HUDEP-2 (cell line): ENCODE measurements at regions not wholly inside any gene's neighbourhood (a gene's known extent, or its start where the extent isn't known, plus 50 kb on each side); places are given as distances from the start of the nearest gene placed in this dataset.

Experiments
- DNase-seq, 76 experiments: peaks; one replicate each; lab custom pipeline; 2025; ENCODE audit not compliant: unreplicated experiment in 76 of 76; lab: John Stamatoyannopoulos, UW

DNA sequence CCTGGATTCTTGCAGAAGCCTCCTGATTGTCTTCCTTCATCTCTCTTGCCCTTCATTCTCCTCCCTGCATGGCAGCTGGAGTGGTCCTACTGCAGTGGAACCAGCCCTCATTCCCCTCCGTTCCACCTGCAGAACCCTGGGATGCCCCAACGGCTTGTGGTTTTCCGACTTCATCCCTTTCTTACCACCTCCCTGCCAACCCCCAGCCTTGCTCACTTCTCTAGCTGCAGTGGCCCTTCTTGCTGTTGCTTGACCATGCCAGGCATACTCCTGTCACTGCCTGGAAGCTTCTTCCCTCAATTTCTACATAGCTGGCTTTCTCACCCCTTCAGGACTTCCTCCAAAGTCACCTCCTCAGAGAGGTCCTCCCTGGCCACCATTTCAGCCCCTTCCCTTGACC, 123.3 kb downstream of the BEGAIN start:
- DNase-seq, result no peak

DNA sequence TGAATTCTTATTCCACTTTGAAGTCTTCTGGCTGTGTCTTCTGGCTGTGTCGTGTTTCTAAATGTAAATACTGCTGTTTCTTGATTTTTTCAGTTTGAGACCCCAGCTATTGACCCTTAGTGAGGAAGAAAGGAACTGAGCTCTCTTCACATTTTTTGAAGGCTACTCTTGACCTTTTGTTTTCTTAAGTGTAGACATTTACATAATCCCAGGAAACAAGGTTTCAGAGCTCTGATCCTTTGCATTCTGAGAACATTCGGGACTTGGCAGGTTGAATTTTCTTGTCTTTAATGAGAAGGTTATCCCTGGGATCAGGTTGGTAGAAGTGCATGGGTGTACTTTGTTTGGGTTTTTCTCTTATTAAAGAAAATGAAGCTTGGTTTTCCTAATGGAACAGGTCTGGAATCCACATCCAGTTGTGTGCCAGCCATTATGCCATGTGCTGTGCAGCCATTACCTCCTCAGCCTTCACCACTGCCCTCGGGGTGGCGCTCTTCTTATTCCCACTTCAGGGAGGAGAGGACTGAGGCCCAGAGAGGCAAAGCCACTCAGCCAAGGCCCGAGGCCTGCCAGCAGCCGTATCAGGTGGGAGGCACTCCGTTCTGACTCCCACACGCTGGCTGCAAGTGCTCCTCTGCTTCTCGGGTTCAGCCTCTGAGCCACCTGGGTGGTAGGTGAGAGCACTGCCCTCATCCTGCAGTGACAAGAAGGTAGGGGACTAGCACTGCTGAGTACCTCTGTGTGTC, 120.9 kb downstream of the BEGAIN start:
- DNase-seq, result no peak

DNA sequence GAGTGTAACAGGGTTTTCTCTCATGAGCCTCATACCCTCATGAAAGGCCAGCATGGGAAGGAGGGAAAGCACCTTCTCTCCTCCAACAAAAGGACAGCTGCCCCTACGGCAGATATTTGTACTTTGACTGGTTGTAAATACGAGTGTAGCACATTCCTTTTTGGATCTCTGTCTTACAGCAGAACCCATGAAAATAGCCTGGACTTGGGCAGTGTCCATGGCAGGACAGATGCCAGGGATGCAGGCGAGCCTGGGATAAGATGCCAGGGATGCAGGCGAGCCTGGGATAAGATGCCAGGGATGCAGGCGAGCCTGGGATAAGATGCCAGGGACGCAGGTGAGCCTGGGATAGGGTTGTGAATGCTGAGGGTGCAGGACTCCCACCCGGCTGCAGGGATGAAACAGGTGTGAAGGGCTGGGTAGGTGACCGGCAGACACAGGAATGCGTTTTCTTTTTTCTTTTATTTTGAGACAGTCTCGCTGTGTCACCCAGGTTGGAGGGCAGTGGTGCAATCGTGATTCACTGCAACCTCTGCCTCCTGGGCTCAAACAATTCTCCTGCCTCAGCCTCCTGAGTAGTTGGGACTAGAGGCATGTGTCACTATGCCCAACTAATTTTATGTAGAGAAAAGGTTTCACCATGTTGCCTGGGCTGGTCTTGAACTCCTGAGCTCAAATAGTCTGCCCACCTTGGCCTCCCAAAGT, 120.0 kb downstream of the BEGAIN start:
- DNase-seq, result no peak

DNA sequence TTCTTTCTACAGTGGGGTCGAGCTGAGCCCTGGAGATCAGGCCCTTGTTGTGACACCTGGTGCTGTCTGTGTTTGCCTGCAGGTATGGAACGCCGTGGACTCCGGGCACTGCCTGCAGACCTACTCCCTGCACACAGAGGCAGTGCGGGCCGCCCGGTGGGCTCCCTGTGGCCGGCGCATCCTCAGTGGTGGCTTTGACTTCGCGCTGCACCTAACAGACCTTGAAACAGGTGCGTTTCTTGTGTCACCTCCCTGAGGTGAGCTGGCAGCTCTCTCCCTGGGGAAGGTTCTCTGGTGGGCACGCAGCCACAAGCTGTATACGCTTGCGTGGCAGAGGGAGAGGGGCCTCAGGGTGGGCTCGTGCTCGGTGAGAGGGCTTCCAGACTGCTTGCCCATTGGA, 119.3 kb downstream of the BEGAIN start:
- DNase-seq, result no peak

DNA sequence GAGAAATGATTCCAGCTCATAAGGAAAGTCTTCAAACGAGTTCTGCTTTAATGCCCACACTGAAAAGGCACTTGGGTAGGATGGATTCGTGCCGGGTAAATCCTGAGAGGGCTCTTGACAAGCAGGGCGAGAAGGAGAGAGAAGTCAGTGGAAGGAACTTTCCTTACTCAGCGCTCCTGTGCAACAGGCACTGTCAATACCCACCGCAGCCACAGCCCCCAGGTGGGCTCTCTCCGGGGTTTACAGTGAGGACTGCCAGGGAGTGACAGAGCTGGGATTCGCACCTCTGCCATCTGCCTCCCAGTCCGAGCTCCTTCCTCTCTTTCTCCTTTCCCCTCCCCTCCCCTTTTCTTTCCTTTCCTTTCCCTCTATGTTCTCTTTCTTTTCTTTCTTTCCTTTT, 118.7 kb downstream of the BEGAIN start:
- no peak for DNase-seq

DNA sequence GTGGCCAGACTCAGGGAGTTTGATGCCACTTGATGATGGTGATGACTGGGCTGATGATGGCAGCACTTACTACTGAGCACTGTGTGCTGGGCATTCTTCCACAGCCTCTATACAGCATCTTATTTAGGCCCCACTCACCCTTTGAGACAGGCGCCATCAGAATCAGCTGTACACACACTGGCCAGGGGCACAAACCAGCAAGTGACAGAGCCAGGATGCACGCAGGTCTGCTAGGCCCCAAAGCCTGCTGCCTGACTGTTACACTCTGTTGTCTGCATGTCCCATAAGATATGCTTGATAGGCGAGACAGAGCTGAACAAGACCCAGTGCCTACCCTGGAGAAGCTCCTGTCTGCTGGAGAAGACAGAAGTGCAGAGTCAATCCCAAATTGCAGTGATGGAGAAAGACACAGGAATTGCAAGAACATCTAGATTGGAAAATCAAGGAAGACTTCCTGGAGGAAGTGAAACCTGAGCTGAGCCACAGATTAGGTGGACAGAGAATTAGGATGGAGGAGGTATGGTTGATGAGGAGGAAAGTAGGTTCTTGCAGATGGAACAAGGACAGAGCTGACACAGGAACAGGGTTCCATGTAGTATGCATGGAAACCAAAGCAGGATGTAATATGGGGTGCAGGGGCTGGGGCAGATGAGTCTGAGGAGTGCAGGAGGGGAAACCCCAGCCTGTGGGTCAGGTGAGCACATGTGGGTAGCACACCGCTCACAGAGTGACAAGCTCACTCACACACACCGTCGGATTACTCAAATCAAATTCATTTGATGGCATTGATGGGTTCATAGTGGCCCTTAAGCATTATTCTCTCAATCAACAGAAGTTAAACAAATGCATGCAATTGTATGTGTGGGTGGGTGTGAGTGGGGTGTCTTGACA, 117.3 kb downstream of the BEGAIN start:
- DNase-seq, result no peak

DNA sequence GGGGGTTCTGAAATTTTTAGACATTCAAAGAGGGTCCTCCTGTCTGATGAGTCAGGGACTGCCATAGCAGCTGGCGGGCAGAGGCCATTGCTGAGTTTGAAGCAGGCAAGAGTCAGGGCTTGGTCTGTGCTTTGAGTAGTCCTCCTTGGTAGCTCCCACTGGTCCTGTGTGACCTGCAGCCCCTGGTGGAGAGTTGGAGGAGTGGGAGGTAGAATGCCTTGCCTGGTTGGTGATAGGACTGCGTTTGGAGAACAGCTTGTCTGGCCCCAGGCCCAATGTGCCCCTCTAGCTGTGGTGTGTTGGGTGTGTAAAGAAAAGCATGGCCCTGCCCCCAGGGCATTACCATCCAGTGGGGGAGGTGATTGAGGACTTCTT, 116.7 kb downstream of the BEGAIN start:
- no peak for DNase-seq

DNA sequence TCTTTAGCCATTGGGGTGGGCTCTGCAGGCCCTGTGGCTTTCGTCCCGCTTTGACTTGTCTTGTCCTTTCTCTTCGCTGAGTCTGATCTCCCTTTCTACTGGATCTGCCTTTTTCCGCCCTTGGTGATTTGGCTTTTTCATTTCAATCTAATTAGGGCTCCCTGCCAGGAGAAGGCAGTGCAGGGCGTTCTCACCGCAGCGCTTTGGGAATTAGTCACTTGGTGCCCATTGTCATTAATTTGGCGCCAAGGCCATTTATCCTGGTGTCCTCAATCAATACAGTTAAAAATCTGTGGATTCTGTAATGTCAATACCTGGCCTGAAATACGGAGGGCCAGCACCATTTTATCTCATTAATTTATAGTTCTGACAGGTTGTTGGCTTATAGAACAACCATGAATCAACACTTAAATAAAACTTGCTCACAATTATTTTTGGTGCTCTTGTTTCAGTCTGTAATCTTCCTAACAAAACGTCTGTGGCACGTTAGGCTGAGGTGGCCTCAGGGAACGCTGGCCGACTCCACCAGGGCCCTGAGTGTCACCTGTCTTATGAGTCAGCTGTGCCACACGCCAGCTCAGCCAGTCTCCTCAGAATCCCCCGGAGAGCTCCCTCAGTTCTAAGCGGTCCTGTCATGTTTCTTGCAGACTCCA, 115.7 kb downstream of the BEGAIN start:
- DNase-seq, result no peak

DNA sequence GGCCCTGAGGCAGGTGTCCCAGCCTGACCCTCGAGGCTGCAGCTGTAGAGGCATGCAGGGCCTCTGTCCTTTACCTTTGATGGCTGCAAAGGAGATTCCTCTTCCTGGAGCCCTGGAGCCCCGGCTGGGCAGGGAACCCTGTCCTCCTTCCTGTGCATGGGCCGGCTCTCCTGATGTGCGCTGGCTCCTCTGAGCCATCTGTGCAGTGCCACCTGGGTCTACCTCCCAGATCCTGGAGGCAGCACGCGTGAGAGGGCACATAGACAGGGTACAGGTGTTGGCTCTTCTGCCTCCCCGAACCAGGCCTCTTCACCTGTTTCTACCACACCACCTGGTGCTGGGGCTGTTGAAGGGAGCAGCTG, 115.1 kb downstream of the BEGAIN start:
- DNase-seq, result no peak

DNA sequence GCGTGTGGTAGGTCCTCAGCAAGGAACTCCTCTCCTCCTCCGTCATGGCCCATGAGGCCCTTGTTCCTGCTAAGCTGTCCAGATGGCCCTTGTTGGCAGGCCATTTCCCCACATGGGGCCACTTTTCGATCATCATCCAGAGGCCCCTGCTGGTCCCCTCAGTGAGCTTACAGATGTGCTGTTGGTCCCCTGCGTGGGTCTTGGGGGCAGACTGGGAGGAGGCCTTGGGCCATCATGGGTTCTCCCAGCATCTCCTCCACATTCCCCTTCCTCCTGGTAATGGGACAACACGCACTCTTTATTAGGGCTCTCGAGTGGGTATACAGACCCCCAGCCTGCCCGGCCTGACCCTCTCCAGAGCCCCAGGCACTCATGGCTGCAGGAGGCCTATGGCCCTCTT, 114.7 kb downstream of the BEGAIN start:
- no peak for DNase-seq

DNA sequence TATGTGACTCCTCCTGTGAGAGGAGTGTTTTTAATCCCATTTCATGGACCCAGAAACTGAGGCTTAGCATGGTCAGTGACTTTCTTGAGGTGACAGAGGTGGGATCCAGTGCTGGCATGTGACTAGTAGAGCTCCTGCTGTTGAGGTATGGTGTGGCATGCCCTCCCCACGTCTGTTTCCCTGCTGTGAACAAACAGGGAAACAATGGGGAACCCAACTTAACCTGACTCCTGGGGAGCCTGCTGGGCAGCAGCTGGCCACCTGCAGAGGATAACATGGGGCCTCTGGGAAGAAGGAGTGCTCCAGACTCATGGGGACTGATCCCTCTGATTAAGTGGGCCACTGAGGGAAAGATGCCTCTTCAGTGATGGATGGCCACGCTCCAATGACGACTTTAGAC, 114.0 kb downstream of the BEGAIN start:
- no peak for DNase-seq

DNA sequence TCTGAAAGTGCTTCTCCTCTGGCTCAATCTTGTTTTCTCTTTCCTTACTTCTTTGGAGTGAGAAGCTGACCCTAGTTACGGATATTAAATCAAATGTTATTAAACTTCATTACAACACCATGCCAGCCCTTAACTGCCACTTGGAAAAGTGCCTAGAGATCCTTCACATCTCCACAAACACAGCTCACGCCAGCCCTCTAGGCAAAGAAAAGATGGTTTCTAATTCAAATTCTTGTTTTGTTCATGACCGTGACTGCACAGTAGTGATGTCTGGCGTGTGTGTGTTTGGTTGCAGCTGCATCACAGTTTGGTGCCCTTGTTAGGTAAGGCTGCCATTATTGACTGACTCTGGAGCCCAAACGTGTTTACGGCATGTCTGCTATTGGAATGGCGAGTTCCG, 113.0 kb downstream of the BEGAIN start:
- no peak for DNase-seq

DNA sequence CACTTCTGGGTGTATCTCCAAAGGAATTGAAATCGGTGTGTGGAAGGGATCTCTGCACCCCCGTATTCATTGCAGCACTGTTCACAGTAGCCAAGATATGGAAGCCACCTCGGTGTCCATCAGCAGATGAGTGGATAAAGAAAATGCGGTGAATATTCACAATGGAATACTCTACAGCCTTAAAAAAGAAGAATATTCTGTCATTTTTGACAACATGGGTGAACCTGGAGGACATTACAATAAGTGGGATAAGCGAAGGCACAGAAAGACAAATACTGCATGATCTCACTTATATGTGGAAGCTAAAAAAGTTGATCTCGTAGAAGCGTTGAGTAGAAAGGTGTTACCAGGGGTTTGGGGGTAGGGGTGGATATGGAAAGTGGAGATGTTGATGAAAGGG, 111.9 kb downstream of the BEGAIN start:
- no peak for DNase-seq

DNA sequence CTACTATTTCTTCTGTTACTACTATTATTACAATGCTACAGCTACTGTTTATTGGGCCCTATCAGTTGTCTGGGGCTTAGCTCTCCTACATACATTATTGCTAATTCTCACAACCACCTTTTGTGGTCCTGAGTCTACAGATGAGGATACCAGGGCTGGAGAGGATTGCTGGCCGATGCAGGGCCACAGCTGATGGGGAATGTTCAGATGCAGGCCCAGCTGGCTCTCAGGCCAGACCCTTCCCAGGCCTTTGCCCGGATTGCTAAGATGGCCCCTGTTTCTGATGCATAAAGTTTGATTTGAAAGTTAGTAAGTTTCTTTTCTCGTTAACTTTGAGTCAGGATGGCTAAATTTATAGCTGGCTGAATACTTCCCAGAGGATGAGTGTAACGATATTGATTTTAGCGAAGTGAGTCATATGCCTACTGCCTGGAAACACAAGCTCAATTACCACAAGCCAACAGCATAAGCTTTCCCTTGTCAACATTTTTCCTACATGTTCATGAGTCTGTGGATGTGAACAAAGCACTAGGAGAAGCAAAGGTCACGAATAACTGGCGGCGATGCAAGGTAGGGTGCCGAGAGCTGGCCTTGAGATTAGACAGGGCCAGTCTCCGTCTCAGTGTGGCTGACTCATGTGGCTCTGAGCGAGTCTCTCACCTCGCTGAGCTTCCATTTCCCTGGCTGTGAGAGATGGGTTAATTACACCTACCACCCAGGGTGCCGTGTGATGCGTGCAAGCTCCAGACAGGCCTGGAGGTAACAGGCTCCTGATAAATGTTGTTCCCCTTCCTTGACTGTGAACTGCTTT, 111.0 kb downstream of the BEGAIN start:
- no peak for DNase-seq

DNA sequence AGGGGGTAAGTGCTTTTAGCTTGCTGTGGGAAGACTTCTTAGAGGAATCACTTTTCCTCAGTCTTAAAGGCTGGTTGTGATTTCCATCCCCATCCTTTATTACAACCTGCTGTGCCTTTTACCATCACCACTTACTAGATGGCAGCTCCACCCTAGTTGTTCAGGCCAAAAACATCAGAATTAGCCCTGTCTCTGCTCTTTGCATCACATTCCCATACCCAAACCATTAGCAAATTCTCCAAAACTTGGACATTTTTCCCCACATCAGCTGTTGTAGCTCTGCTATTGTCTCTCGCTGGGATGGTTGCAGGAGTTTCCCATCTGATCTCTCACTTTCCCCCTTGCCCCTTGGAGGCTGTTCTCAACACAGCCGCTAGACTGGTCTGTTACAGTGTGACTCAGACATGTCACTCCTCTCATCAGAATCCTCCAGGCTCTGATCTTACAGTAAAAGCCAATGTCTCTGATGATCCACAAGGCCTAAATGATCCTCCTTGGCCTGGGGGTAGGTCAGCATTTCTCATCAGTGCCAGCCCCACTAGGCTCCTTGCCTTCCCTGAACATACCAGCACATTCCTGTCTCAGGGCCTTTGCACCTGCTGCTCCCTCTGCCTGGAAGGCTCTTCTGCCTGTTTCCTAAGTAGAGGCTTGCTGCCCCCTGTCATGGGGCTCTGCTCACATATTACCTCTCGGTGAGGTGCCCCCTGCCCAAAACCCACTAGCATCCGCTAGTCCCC, 102.5 kb downstream of the BEGAIN start:
- no peak for DNase-seq

DNA sequence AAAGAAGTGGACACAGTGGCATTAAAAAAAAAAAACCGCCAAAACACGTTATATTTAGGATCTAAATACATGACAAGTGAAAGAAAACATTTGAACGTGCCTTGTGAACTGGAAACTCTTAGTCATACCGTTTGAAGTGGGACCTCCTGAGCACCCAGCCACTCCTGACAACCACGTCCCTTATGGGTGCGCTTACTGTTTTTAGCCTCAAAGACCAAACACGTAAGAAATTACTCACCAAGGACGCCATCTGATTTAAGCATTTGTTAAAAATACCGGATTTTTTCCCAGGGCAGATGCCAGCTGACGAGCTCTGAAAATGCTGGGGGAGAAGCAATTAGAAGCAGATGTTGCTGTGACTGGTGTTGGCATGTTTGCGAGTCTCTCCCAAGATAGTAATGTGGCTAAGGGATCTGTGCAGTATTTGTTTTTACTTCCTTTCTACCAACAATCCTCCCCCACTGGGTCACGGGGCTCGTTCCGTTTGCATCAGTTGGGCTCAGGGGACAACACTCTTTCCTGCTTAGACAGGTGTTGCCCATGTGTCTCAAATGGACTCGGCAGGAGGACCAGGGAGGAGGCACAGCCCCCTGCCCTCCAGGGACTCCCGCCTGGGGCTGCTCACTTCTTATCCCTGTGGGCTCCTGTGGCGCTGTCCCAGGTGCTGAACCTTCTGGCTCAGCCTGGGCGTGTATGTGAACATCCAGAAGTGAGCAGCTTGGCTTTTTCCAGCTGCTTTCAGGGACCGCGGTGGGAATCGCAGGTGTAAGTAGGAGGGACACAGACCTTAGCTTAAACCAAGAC, 101.0 kb downstream of the BEGAIN start:
- peak in 56 of 76 experiments; percentile 3 to 71 (median 38) for DNase-seq
